H9 (cell line): ENCODE measurements at regions not wholly inside any gene's neighbourhood (a gene's known extent, or its start where the extent isn't known, plus 50 kb on each side); places are given as distances from the start of the nearest gene placed in this dataset.

ENCODE experiments used
- DNase-seq: peaks from one replicate; pipeline ENCODE4 v3.0.0-alpha.2; 2017
- H2AFZ ChIP-seq: one replicate; pipeline ENCODE4 v1.6.1; 2013; ENCODE audit warnings: mild to moderate bottlenecking, low read length, control low read depth, moderate library complexity
- H2AK5ac ChIP-seq: 2 replicates; pipeline ENCODE4 v1.6.1; 2013; ENCODE audit warnings: low read length, control low read depth, mixed read lengths; ENCODE audit not compliant: insufficient read length
- H2BK120ac ChIP-seq: one replicate; pipeline ENCODE4 v1.6.1; 2013; ENCODE audit warnings: low read depth, mild to moderate bottlenecking, low read length, control low read depth, inconsistent platforms; ENCODE audit not compliant: poor library complexity, severe bottlenecking
- H2BK12ac ChIP-seq: 2 replicates; pipeline ENCODE4 v1.6.1; 2013; ENCODE audit warnings: low read length, control low read depth, mixed read lengths, low read depth; ENCODE audit not compliant: insufficient read length
- H2BK15ac ChIP-seq: 2 replicates; pipeline ENCODE4 v1.6.1; 2013; ENCODE audit warnings: low read depth, low read length, control low read depth
- H2BK20ac ChIP-seq: one replicate; pipeline ENCODE4 v1.6.1; 2013; ENCODE audit warnings: low read depth, mild to moderate bottlenecking, low read length, control low read depth, inconsistent platforms; ENCODE audit not compliant: poor library complexity, severe bottlenecking
- H2BK5ac ChIP-seq: 2 replicates; pipeline ENCODE4 v1.6.1; 2013; ENCODE audit warnings: low read length, control low read depth, mixed read lengths; ENCODE audit not compliant: insufficient read length
- H3K14ac ChIP-seq: 2 replicates; pipeline ENCODE4 v1.6.1; 2013; ENCODE audit warnings: low read length, control low read depth; ENCODE audit not compliant: insufficient read depth
- H3K18ac ChIP-seq: 2 replicates; pipeline ENCODE4 v1.6.1; 2013; ENCODE audit warnings: low read depth, mild to moderate bottlenecking, mixed read lengths, low read length, control low read depth; ENCODE audit not compliant: insufficient read length
- H3K23ac ChIP-seq: 2 replicates; pipeline ENCODE4 v1.6.1; 2013; ENCODE audit warnings: low read length, control low read depth, mixed read lengths, low read depth; ENCODE audit not compliant: insufficient read length
- H3K23me2 ChIP-seq: 2 replicates; pipeline ENCODE4 v1.6.1; 2013; ENCODE audit warnings: low read depth, mild to moderate bottlenecking, mixed read lengths, low read length, control low read depth; ENCODE audit not compliant: insufficient read length, poor library complexity, severe bottlenecking
- H3K27ac ChIP-seq: 2 replicates; pipeline ENCODE4 v1.5.1; 2013; ENCODE audit warnings: low read length, control low read depth, mixed read lengths, low read depth; ENCODE audit not compliant: insufficient read length
- H3K27me3 ChIP-seq: 2 replicates; pipeline ENCODE4 v1.6.1; 2013; ENCODE audit warnings: low read length, control low read depth, inconsistent platforms; ENCODE audit not compliant: insufficient read depth
- H3K4ac ChIP-seq: 2 replicates; pipeline ENCODE4 v1.6.1; 2013; ENCODE audit warnings: low read depth, mild to moderate bottlenecking, control low read depth, inconsistent platforms, low read length, moderate library complexity
- H3K4me1 ChIP-seq: 2 replicates; pipeline ENCODE4 v1.6.1; 2013; ENCODE audit warnings: low read length, control low read depth, inconsistent platforms; ENCODE audit not compliant: insufficient read depth
- H3K4me2 ChIP-seq: 2 replicates; pipeline ENCODE4 v1.6.1; 2013; ENCODE audit warnings: low read length, control low read depth, mixed read lengths; ENCODE audit not compliant: insufficient read length, insufficient read depth
- H3K56ac ChIP-seq: 2 replicates; pipeline ENCODE4 v1.6.1; 2013; ENCODE audit warnings: low read depth, mild to moderate bottlenecking, mixed read lengths, low read length, control low read depth; ENCODE audit not compliant: insufficient read length
- H3K79me1 ChIP-seq: 2 replicates; pipeline ENCODE4 v1.6.1; 2013; ENCODE audit warnings: low read depth, mild to moderate bottlenecking, moderate library complexity, low read length, control low read depth, inconsistent platforms; ENCODE audit not compliant: insufficient read depth, poor library complexity, severe bottlenecking
- H3K79me2 ChIP-seq: 2 replicates; pipeline ENCODE4 v1.6.1; 2013; ENCODE audit warnings: low read length, control low read depth, inconsistent platforms; ENCODE audit not compliant: insufficient read depth
- H3K9ac ChIP-seq: 2 replicates; pipeline ENCODE4 v1.6.1; 2013; ENCODE audit warnings: low read length, control low read depth, mixed read lengths; ENCODE audit not compliant: insufficient read length; ENCODE audit errors: extremely low read depth
- H3K9me3 ChIP-seq: one replicate; pipeline ENCODE4 v1.6.1; 2013; ENCODE audit warnings: low read depth, low read length, inconsistent platforms; ENCODE audit not compliant: control insufficient read depth
- H3T11ph ChIP-seq: one replicate; pipeline ENCODE4 v1.6.1; 2013; ENCODE audit warnings: mild to moderate bottlenecking, low read length, control low read depth, inconsistent platforms
- H4K20me1 ChIP-seq: one replicate; pipeline ENCODE4 v1.6.1; 2013; ENCODE audit not compliant: control insufficient read depth, insufficient read length, insufficient read depth
- H4K5ac ChIP-seq: 2 replicates; pipeline ENCODE4 v1.6.1; 2013; ENCODE audit warnings: low read depth, mild to moderate bottlenecking, mixed read lengths, low read length, control low read depth; ENCODE audit not compliant: insufficient read length
- H4K8ac ChIP-seq: replicated peaks from 2 replicates; pipeline ENCODE4 v1.6.1; 2013; ENCODE audit warnings: low read length, control low read depth, mixed read lengths, low read depth; ENCODE audit not compliant: insufficient read length
- H4K91ac ChIP-seq: 2 replicates; pipeline ENCODE4 v1.6.1; 2013; ENCODE audit warnings: low read depth, mild to moderate bottlenecking, moderate library complexity, mixed read lengths, low read length, control low read depth; ENCODE audit not compliant: insufficient read length
- H3K27ac Mint-ChIP-seq, 3 experiments: 2 replicates in 2 of 3; 3 replicates in 1 of 3; pipeline ENCODE4 v1.8.0; 2020 to 2021; ENCODE audit warnings: mixed read lengths in 3 of 3, mild to moderate bottlenecking in 1 of 3, moderate library complexity in 1 of 3
- H3K27me3 Mint-ChIP-seq: 2 replicates; pipeline ENCODE4 v1.8.0; 2021; ENCODE audit warnings: low read depth, mild to moderate bottlenecking, moderate library complexity, mixed read lengths
- H3K36me3 Mint-ChIP-seq, 3 experiments: 2 replicates in 2 of 3; 3 replicates in 1 of 3; pipeline ENCODE4 v1.8.0; 2020 to 2021; ENCODE audit warnings: low read depth in 3 of 3, mixed read lengths in 3 of 3; ENCODE audit not compliant: insufficient read depth in 1 of 3
- H3K4me1 Mint-ChIP-seq, 2 experiments: 2 replicates each; pipeline ENCODE4 v1.8.0; 2020; ENCODE audit warnings: mixed read lengths in 2 of 2
- H3K4me3 Mint-ChIP-seq, 2 experiments: 2 replicates in 1 of 2; 3 replicates in 1 of 2; pipeline ENCODE4 v1.8.0; 2020 to 2021; ENCODE audit warnings: mild to moderate bottlenecking in 2 of 2, mixed read lengths in 2 of 2, moderate library complexity in 1 of 2
- H3K9me3 Mint-ChIP-seq, 2 experiments: 2 replicates in 1 of 2; 3 replicates in 1 of 2; pipeline ENCODE4 v1.8.0; 2020; ENCODE audit warnings: mild to moderate bottlenecking in 2 of 2, mixed read lengths in 2 of 2, moderate library complexity in 1 of 2
- WGBS: extraction: QIAGEN DNeasy Blood & Tissue Kit; methylation state at CpG from one replicate; pipeline ENCODE4 v1.1.7; 2013; ENCODE audit warnings: missing lambda C conversion rate, low lambda C conversion rate, mixed read lengths; ENCODE audit not compliant: insufficient read length; ENCODE audit errors: extremely low coverage; 5-methylcytosine and 5-hydroxymethylcytosine counted together
- TF ChIP-seq, protein P1 (sequence below): fragments of 200-600 bp; sonication (generic); conservative IDR thresholded peaks from 3 replicates; pipeline ENCODE4 v1.8.0; 2021; ENCODE audit warnings: antibody characterized with exemption, mild to moderate bottlenecking

DNA sequence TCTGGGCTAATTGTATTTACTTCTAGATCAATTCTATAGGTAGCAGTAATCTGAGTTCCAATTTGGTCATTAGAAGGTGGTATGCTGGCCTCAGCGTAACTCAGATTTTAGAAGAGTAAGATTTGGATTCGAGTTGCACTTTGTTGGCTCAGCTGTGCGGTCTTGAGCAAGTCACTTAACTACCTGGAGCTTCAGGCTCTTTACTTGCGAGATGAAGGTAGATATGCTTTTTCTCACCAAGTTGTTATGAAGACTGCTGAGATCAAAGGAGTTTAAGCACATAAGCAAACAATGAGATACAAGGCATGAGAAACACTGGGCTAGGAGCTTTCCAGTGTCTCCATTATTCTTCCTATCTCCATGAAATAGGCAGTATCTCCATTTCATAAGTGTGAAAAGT, 133.8 kb upstream of the RANBP3L start:
- no peaks in the 10 kb centered on the region for H3K79me1 ChIP-seq
- H3K4me2 ChIP-seq = no peak overlapping the region
- H3K9me3 Mint-ChIP-seq = no peaks in the 10 kb centered on the region; a peak in 1 of 5 replicates
- no peaks in the 10 kb centered on the region for H4K20me1 ChIP-seq
- no peak overlapping the region for H2BK12ac ChIP-seq
- no peak overlapping the region for H3K9ac ChIP-seq
- H2BK120ac ChIP-seq = no peak overlapping the region
- no peaks in the 10 kb centered on the region for H3K36me3 Mint-ChIP-seq
- H3K14ac ChIP-seq = no peak overlapping the region
- H2BK20ac ChIP-seq = no peak overlapping the region
- H4K8ac ChIP-seq = no peak overlapping the region
- no peak overlapping the region for H3K4me3 Mint-ChIP-seq
- H3K27me3 Mint-ChIP-seq = peaks cover 3% of the 10 kb centered on the region
- no peak overlapping the region for H2AK5ac ChIP-seq
- WGBS = no CpG with 5 or more reads among the region's 4 CpGs
- no peak for DNase-seq
- H3K23me2 ChIP-seq = peaks cover 2% of the 10 kb centered on the region
- H3K4me1 ChIP-seq = no peaks in the 10 kb centered on the region
- peaks cover 6 to 7% of the 10 kb centered on the region in 2 experiments for H3K4me1 Mint-ChIP-seq
- H2AFZ ChIP-seq = no peak overlapping the region
- H3K79me2 ChIP-seq = no peaks in the 10 kb centered on the region
- no peak overlapping the region for H3K23ac ChIP-seq
- no peak overlapping the region for H3K27ac ChIP-seq
- no peak overlapping the region for H4K91ac ChIP-seq
- H3K27me3 ChIP-seq = no peaks in the 10 kb centered on the region
- H2BK15ac ChIP-seq = no peak overlapping the region
- TF ChIP-seq, protein P1, sequence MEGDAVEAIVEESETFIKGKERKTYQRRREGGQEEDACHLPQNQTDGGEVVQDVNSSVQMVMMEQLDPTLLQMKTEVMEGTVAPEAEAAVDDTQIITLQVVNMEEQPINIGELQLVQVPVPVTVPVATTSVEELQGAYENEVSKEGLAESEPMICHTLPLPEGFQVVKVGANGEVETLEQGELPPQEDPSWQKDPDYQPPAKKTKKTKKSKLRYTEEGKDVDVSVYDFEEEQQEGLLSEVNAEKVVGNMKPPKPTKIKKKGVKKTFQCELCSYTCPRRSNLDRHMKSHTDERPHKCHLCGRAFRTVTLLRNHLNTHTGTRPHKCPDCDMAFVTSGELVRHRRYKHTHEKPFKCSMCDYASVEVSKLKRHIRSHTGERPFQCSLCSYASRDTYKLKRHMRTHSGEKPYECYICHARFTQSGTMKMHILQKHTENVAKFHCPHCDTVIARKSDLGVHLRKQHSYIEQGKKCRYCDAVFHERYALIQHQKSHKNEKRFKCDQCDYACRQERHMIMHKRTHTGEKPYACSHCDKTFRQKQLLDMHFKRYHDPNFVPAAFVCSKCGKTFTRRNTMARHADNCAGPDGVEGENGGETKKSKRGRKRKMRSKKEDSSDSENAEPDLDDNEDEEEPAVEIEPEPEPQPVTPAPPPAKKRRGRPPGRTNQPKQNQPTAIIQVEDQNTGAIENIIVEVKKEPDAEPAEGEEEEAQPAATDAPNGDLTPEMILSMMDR = no peak
- no peak overlapping the region for H4K5ac ChIP-seq
- H3T11ph ChIP-seq = no peak overlapping the region
- H2BK5ac ChIP-seq = no peak overlapping the region
- no peaks in the 10 kb centered on the region for H3K9me3 ChIP-seq
- H3K27ac Mint-ChIP-seq = no peak overlapping the region
- H3K18ac ChIP-seq = no peak overlapping the region
- H3K56ac ChIP-seq = no peak overlapping the region
- H3K4ac ChIP-seq = no peak overlapping the region
